T-helper 1 cell treated with Interleukin-12 subunit alpha and Interleukin-12 subunit beta and Interleukin-4 antibody, amounts not matched to agents 30 ng/mL and 1 ng/mL, for 36 hours (primary cell): ENCODE measurements at regions not wholly inside any gene's neighbourhood (a gene's known extent, or its start where the extent isn't known, plus 50 kb on each side); places are given as distances from the start of the nearest gene placed in this dataset.

Source experiments
- intact Hi-C: fragments of 100-400 bp; cut with micrococcal nuclease; formaldehyde crosslinking; loops from one replicate; pipeline ENCODE4 v1.15.1; 2024

GRCh38 chr10:109504401-109504800 is 418.9 kb downstream of the XPNPEP1 start:
- intact Hi-C loops = no loop called here

- intact Hi-C loops = no loop called here
Measured at GRCh38 chr10:109487691-109488090, 435.6 kb downstream of the XPNPEP1 start.

GRCh38 chr10:109480836-109481235 is 442.5 kb downstream of the XPNPEP1 start:
- intact Hi-C loops = no loop called here

- intact Hi-C loops = no loop called here
Measured at GRCh38 chr10:109475711-109476421, 447.4 kb downstream of the XPNPEP1 start.

- intact Hi-C loops = no loop called here
Measured at GRCh38 chr10:109474812-109475211, 448.5 kb downstream of the XPNPEP1 start.

GRCh38 chr10:109474261-109474660 is 449.1 kb downstream of the XPNPEP1 start:
- intact Hi-C loops = no loop called here

GRCh38 chr10:109467551-109467950 is 455.8 kb downstream of the XPNPEP1 start:
- intact Hi-C loops = no loop called here

- intact Hi-C loops = no loop called here
Measured at GRCh38 chr10:109464949-109465348, 458.4 kb downstream of the XPNPEP1 start.

GRCh38 chr10:109457302-109457638 is 466.0 kb downstream of the XPNPEP1 start:
- intact Hi-C loops = no loop called here

- intact Hi-C loops = no loop called here
Measured at GRCh38 chr10:109456566-109457301, 466.6 kb downstream of the XPNPEP1 start.

GRCh38 chr10:109454691-109455090 is 468.6 kb downstream of the XPNPEP1 start:
- intact Hi-C loops = no loop called here

- intact Hi-C loops = no loop called here
Measured at GRCh38 chr10:109451879-109452278, 471.4 kb downstream of the XPNPEP1 start.

- intact Hi-C loops = no loop called here
Measured at GRCh38 chr10:109450702-109451101, 472.6 kb downstream of the XPNPEP1 start.

- intact Hi-C loops = no loop called here
Measured at GRCh38 chr10:109433434-109433833, 489.9 kb downstream of the XPNPEP1 start.

GRCh38 chr10:109432281-109432680 is 491.0 kb downstream of the XPNPEP1 start:
- intact Hi-C loops = no loop called here

GRCh38 chr10:109430799-109431198 is 492.5 kb downstream of the XPNPEP1 start:
- intact Hi-C loops = no loop called here

- intact Hi-C loops = no loop called here
Measured at GRCh38 chr10:109430043-109430760, 493.1 kb downstream of the XPNPEP1 start.

GRCh38 chr10:109428775-109429491 is 494.4 kb downstream of the XPNPEP1 start:
- intact Hi-C loops = no loop called here

- intact Hi-C loops = no loop called here
Measured at GRCh38 chr10:109427411-109427810, 495.9 kb downstream of the XPNPEP1 start.

GRCh38 chr10:109426987-109427386 is 496.3 kb downstream of the XPNPEP1 start:
- intact Hi-C loops = no loop called here

GRCh38 chr10:109418795-109419194 is 504.5 kb downstream of the XPNPEP1 start:
- intact Hi-C loops = no loop called here

GRCh38 chr10:109417803-109418202 is 505.5 kb downstream of the XPNPEP1 start:
- intact Hi-C loops = no loop called here
